CD8-positive, alpha-beta memory T cell (primary cell): ENCODE measurements at regions not wholly inside any gene's neighbourhood (a gene's known extent, or its start where the extent isn't known, plus 50 kb on each side); places are given as distances from the start of the nearest gene placed in this dataset.

Experiments used
- CTCF ChIA-PET: fragments of 350-600 bp; sonication (Branson Sonifier 250); formaldehyde crosslinking; loops from one replicate; lab custom pipeline; 2021; ENCODE audit warnings: antibody characterized with exemption; lab: Charles Lee
- POLR2A ChIA-PET: fragments of 350-600 bp; sonication (Branson Sonifier 250); formaldehyde crosslinking; loops from one replicate; lab custom pipeline; 2021; ENCODE audit warnings: antibody characterized with exemption; lab: Charles Lee
- DNase-seq, 5 donors: peaks; one replicate each; pipeline versions ENCODE4 v3.0.0 to v3.0.0-alpha.2; 2020 to 2022; ENCODE audit warnings: mixed read lengths in 1 of 5
- H3K27ac ChIP-seq: one replicate; pipeline ENCODE4 v1.7.0; 2013; ENCODE audit warnings: low read depth, mild to moderate bottlenecking, low read length, moderate library complexity
- H3K27me3 ChIP-seq: 2 replicates; pipeline ENCODE4 v1.7.0; 2013; ENCODE audit warnings: low read length, mild to moderate bottlenecking; ENCODE audit not compliant: insufficient read depth, poor library complexity, severe bottlenecking
- H3K36me3 ChIP-seq: 2 replicates; pipeline ENCODE4 v1.7.0; 2013; ENCODE audit warnings: mild to moderate bottlenecking, low read length, moderate library complexity; ENCODE audit not compliant: insufficient read depth
- H3K4me1 ChIP-seq: 2 replicates; pipeline ENCODE4 v1.7.0; 2013; ENCODE audit warnings: mild to moderate bottlenecking, low read length, moderate library complexity; ENCODE audit not compliant: insufficient read depth
- H3K4me3 ChIP-seq: 2 replicates; pipeline ENCODE4 v1.7.0; 2013; ENCODE audit warnings: mild to moderate bottlenecking, low read length
- H3K9me3 ChIP-seq: 2 replicates; pipeline ENCODE4 v1.7.0; 2013; ENCODE audit warnings: mild to moderate bottlenecking, low read length
- H3K27ac Mint-ChIP-seq, 8 donors: one replicate each; pipeline ENCODE4 v1.8.0; 2020 to 2021; ENCODE audit warnings: mixed read lengths in 8 of 8, mild to moderate bottlenecking in 6 of 8, inconsistent platforms in 3 of 8, moderate library complexity in 3 of 8
- H3K27me3 Mint-ChIP-seq, 2 donors: one replicate each; pipeline ENCODE4 v1.8.0; 2020 to 2021; ENCODE audit warnings: mixed read lengths in 2 of 2, mild to moderate bottlenecking in 1 of 2, moderate library complexity in 1 of 2
- H3K36me3 Mint-ChIP-seq, 3 donors: one replicate each; pipeline ENCODE4 v1.8.0; 2020 to 2021; ENCODE audit warnings: mixed read lengths in 3 of 3, inconsistent platforms in 1 of 3, mild to moderate bottlenecking in 1 of 3
- H3K4me1 Mint-ChIP-seq, 3 donors: one replicate each; pipeline ENCODE4 v1.8.0; 2020 to 2021; ENCODE audit warnings: mixed read lengths in 3 of 3, inconsistent platforms in 1 of 3, mild to moderate bottlenecking in 1 of 3
- H3K4me3 Mint-ChIP-seq, 7 donors: one replicate each; pipeline ENCODE4 v1.8.0; 2020 to 2021; ENCODE audit warnings: mixed read lengths in 7 of 7, mild to moderate bottlenecking in 6 of 7, moderate library complexity in 4 of 7, inconsistent platforms in 2 of 7
- H3K9me3 Mint-ChIP-seq, 5 donors: one replicate each; pipeline ENCODE4 v1.8.0; 2020 to 2022; ENCODE audit warnings: mixed read lengths in 5 of 5, mild to moderate bottlenecking in 3 of 5, moderate library complexity in 2 of 5, inconsistent platforms in 1 of 5

DNA sequence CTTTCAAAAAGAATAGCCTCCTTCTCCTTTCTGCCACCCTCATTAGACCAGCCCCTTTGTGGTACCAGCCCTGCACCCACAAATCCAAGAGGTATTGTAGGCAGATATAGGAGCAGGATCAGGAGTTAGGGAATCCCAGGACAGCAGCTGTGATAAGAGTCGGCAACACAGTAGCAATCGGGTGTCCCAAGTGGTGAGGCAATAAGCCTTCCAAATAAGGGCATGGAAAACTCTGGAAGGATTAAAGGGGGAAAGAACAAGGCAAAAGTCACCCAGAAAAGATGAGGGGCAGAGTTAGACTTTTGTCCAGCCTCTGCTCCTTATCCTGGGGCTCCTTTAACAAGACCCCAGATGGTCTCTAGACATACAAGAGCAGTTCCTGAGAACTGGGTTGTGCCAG is 204.2 kb downstream of the TBX5 start:
- no peaks in the 10 kb centered on the region for H3K27me3 ChIP-seq
- no peaks in the 10 kb centered on the region for H3K4me1 Mint-ChIP-seq
- no peaks in the 10 kb centered on the region for H3K9me3 ChIP-seq
- H3K27ac ChIP-seq: no peak overlapping the region
- peaks cover 0 to under 1% of the 10 kb centered on the region in 2 donors for H3K27me3 Mint-ChIP-seq
- POLR2A ChIA-PET: no interaction called here
- H3K36me3 Mint-ChIP-seq: no peaks in the 10 kb centered on the region
- H3K4me3 Mint-ChIP-seq: no peak overlapping the region
- H3K4me1 ChIP-seq: no peaks in the 10 kb centered on the region
- H3K27ac Mint-ChIP-seq: no peak overlapping the region
- H3K4me3 ChIP-seq: no peak overlapping the region
- H3K9me3 Mint-ChIP-seq: peaks cover 0 to 10% (median 6%) of the 10 kb centered on the region in 5 donors
- H3K36me3 ChIP-seq: no peaks in the 10 kb centered on the region
- CTCF ChIA-PET: no interaction called here
- no peak for DNase-seq

DNA sequence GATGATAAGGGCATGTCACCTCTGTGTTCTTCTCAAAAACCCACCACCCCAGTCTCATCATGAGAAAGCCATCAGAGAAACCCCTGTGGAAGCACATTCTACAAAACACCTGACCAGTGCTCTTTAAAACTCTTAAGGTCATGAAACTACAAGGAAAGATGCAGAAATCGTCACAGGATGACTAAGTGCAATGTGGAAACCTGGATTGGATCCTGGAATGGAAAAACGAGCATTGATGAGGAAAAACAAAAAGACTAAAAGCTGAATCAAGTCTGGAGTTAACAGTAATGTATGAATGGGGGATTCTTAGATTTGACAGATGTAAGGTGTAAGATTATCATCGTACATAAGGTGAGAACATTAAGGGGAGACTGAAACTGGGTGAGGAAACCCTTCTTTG is 211.0 kb downstream of the TBX5 start:
- H3K36me3 ChIP-seq: no peaks in the 10 kb centered on the region
- Mint-ChIP-seq H3K36me3 (no peaks in the 10 kb centered on the region), H3K9me3 (peaks cover 0 to 11% (median 6%) of the 10 kb centered on the region in 5 donors), H3K27me3 (peaks cover 7% of the 10 kb centered on the region in 2 donors), H3K4me1 (no peaks in the 10 kb centered on the region), H3K4me3 (no peak overlapping the region), H3K27ac (no peak overlapping the region)
- no peaks in the 10 kb centered on the region for H3K27me3 ChIP-seq
- H3K4me1 ChIP-seq: no peaks in the 10 kb centered on the region
- H3K9me3 ChIP-seq: no peaks in the 10 kb centered on the region
- H3K4me3 ChIP-seq: no peak overlapping the region
- POLR2A ChIA-PET: no interaction called here
- no peak for DNase-seq
- CTCF ChIA-PET: no interaction called here
- no peak overlapping the region for H3K27ac ChIP-seq

DNA sequence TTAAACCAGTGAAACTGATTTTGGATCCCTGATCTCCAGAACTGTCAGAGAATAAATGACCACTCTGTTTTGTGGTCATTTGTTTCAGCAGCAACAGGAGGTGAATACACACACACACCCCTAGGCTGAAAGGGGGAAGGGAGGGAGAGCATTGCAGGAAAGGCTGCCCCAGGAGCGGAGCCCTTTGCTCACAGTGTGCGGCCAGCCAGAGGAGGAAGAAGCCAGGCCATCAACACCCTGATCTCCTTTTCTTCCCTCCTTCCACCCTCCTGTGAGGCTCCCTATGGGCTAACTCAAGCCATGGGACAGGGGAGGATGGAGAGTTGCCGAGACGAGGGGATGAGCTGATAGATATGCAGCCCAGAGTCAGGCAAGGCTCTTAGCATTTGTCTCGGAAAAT is 211.9 kb downstream of the TBX5 start:
- no peak overlapping the region for H3K4me3 Mint-ChIP-seq
- Histone ChIP-seq H3K4me1 (no peaks in the 10 kb centered on the region), H3K27ac (no peak overlapping the region), H3K36me3 (no peaks in the 10 kb centered on the region), H3K27me3 (no peaks in the 10 kb centered on the region), H3K9me3 (no peaks in the 10 kb centered on the region), H3K4me3 (no peak overlapping the region)
- H3K4me1 Mint-ChIP-seq: no peaks in the 10 kb centered on the region
- DNase-seq: no peak
- POLR2A ChIA-PET: no interaction called here
- peaks cover 7% of the 10 kb centered on the region in 2 donors for H3K27me3 Mint-ChIP-seq
- H3K27ac Mint-ChIP-seq: no peak overlapping the region
- CTCF ChIA-PET: no interaction called here
- H3K9me3 Mint-ChIP-seq: peaks cover 5 to 12% (median 7%) of the 10 kb centered on the region in 5 donors
- no peaks in the 10 kb centered on the region for H3K36me3 Mint-ChIP-seq

DNA sequence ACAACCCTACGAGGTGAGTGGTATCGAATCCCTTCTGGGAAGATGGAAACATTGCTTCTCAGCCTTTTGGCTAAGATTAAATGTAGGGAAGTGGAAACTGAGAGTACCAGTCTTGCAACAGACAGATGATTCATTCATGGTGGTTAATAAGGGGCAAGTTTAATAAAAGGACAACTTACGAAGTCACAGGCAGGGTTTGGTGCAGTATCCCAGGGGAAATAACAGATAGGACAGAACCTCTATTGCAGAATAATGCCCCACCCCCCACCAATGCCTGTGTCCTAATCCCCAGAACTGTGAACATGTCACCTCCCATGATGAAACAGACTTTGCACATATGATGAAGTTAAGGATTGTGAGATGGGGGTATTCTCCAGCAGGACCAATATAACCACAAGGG is 212.5 kb downstream of the TBX5 start:
- DNase-seq: no peak
- no peaks in the 10 kb centered on the region for H3K36me3 Mint-ChIP-seq
- no peak overlapping the region for H3K27ac Mint-ChIP-seq
- H3K4me1 Mint-ChIP-seq: no peaks in the 10 kb centered on the region
- H3K27me3 Mint-ChIP-seq: peaks cover 7% of the 10 kb centered on the region in 2 donors
- ChIA-PET POLR2A (no interaction called here), CTCF (no interaction called here)
- Histone ChIP-seq H3K27ac (no peak overlapping the region), H3K36me3 (no peaks in the 10 kb centered on the region), H3K9me3 (no peaks in the 10 kb centered on the region), H3K27me3 (no peaks in the 10 kb centered on the region), H3K4me1 (no peaks in the 10 kb centered on the region), H3K4me3 (no peak overlapping the region)
- H3K9me3 Mint-ChIP-seq: peaks cover 2 to 12% (median 7%) of the 10 kb centered on the region in 5 donors
- no peak overlapping the region for H3K4me3 Mint-ChIP-seq

DNA sequence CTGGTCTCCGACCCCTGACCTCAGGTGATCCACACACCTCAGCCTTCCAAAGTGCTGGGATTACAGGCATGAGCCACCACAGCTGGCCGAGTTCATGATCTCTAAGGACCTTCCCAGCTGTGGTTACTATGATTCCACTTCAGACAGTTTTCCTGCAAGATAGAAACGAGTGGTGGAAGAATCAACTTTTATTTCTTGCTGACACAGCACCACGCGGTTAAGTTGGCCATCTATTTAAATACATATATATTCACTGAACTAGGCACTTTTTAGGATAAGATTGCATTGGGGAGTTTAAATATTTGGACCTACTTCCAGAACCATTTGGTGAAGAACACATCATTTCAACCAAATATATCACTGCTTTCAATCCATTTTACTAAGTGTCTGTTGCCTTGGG is 213.4 kb downstream of the TBX5 start:
- DNase-seq: no peak
- Histone ChIP-seq H3K4me1 (no peaks in the 10 kb centered on the region), H3K9me3 (no peaks in the 10 kb centered on the region), H3K4me3 (no peak overlapping the region), H3K27me3 (no peaks in the 10 kb centered on the region), H3K36me3 (no peaks in the 10 kb centered on the region), H3K27ac (no peak overlapping the region)
- Mint-ChIP-seq H3K4me1 (no peaks in the 10 kb centered on the region), H3K9me3 (peaks cover 2 to 12% (median 7%) of the 10 kb centered on the region in 5 donors), H3K27ac (no peak overlapping the region), H3K4me3 (no peak overlapping the region), H3K27me3 (peaks cover 7% of the 10 kb centered on the region in 2 donors), H3K36me3 (no peaks in the 10 kb centered on the region)
- POLR2A ChIA-PET: no interaction called here
- CTCF ChIA-PET: no interaction called here

DNA sequence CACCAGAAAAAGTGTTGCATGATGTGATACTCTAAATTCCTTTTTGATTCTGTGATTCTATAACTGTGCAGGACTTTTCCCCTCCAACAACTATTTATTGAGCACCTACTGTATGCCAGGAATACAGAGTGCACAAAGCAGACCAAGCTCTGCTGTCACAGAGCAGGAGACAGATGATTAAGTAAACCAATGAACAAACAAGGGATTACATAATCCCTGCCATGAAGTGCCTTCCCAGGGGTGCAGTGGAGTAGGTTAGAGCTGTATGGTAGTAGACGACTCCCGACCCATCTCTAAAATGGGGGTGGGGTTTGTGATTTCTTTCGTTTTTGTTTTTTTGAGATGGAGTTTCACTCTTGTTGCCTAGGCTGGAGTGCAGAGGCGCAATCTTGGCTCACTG is 213.9 kb downstream of the TBX5 start:
- Mint-ChIP-seq H3K4me3 (no peak overlapping the region), H3K4me1 (no peaks in the 10 kb centered on the region), H3K27ac (peak overlapping the region in 1 of 8 donors; percentile 74), H3K9me3 (peaks cover 2 to 12% (median 7%) of the 10 kb centered on the region in 5 donors), H3K27me3 (peaks cover 7% of the 10 kb centered on the region in 2 donors), H3K36me3 (no peaks in the 10 kb centered on the region)
- H3K4me3 ChIP-seq: no peak overlapping the region
- no peaks in the 10 kb centered on the region for H3K9me3 ChIP-seq
- no peaks in the 10 kb centered on the region for H3K4me1 ChIP-seq
- no peak for DNase-seq
- no peaks in the 10 kb centered on the region for H3K27me3 ChIP-seq
- ChIA-PET CTCF (no interaction called here), POLR2A (no interaction called here)
- H3K36me3 ChIP-seq: no peaks in the 10 kb centered on the region
- H3K27ac ChIP-seq: no peak overlapping the region

DNA sequence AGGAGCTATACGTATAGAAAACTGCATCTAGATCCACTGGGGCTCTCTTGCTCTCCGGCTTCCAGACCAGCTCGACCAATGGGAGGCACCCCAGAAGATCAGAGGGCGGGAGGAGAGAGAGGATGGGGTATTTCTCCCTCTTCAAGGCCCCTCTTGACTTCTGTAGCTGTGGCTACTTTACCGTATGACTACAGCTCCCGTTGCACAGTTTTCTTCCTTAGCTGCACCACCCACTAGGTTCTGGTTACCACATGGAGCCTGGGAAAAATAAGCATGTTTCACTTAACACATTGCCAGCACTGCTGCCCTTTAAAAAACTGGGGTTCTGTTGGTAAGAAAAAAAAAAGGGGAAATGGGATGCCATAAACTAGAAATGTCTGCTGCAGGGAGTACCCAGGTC is 214.4 kb downstream of the TBX5 start:
- no peak overlapping the region for H3K27ac Mint-ChIP-seq
- POLR2A ChIA-PET: no interaction called here
- H3K27ac ChIP-seq: no peak overlapping the region
- H3K36me3 Mint-ChIP-seq: no peaks in the 10 kb centered on the region
- H3K4me1 Mint-ChIP-seq: no peaks in the 10 kb centered on the region
- peaks cover 5 to 7% of the 10 kb centered on the region in 2 donors for H3K27me3 Mint-ChIP-seq
- no peak overlapping the region for H3K4me3 Mint-ChIP-seq
- H3K4me3 ChIP-seq: no peak overlapping the region
- no peak for DNase-seq
- no peaks in the 10 kb centered on the region for H3K27me3 ChIP-seq
- H3K36me3 ChIP-seq: no peaks in the 10 kb centered on the region
- CTCF ChIA-PET: no interaction called here
- peaks cover under 1 to 12% (median 7%) of the 10 kb centered on the region in 5 donors for H3K9me3 Mint-ChIP-seq
- no peaks in the 10 kb centered on the region for H3K9me3 ChIP-seq
- no peaks in the 10 kb centered on the region for H3K4me1 ChIP-seq

DNA sequence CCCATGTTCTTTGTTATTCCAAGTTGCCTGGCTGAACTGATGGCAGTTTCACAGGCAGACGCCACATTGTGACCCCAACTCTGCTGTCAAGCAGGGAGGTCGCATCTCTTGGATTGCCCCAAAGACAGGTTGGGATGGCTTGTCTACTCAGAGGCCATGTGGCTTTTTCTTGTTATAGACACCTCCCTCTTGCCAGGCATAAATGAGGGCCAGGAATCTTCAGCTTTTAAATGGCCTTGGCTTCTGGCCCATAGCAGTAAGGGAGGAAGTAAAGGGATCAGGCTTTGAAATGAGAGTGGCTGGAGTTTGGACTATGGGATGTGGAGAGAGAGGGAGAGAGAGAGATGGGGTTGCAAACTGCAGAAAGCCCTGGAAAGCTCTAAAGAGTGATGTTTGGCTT is 215.0 kb downstream of the TBX5 start:
- H3K36me3 Mint-ChIP-seq: no peaks in the 10 kb centered on the region
- CTCF ChIA-PET: no interaction called here
- no peaks in the 10 kb centered on the region for H3K27me3 ChIP-seq

DNA sequence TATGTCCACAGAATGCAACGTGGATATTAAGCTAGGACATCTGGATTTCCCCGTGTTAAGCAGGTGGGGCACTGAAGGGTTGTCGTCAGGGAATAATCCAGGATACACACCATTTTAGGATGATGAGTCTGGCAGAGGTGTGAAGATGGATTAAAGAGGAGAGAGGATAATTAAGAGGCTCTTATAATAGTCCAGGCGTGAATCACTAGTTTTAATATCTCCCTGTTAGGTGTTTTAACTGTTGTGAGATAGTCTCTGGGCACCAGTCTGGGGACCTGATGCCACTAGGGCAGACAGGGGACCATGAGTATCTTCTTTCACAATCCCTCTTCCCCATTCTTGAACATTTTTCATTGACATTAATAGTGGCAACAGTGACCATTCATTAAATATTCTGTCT is 216.7 kb downstream of the TBX5 start:
- no peak overlapping the region for H3K4me3 Mint-ChIP-seq
- POLR2A ChIA-PET: no interaction called here
- no peak for DNase-seq
- H3K4me1 Mint-ChIP-seq: no peaks in the 10 kb centered on the region
- Histone ChIP-seq H3K4me1 (no peaks in the 10 kb centered on the region), H3K27ac (no peak overlapping the region), H3K9me3 (no peaks in the 10 kb centered on the region), H3K36me3 (no peaks in the 10 kb centered on the region), H3K4me3 (no peak overlapping the region), H3K27me3 (no peaks in the 10 kb centered on the region)
- no peaks in the 10 kb centered on the region for H3K36me3 Mint-ChIP-seq
- peaks cover 0 to 12% (median 7%) of the 10 kb centered on the region in 5 donors for H3K9me3 Mint-ChIP-seq
- H3K27ac Mint-ChIP-seq: no peak overlapping the region
- CTCF ChIA-PET: no interaction called here
- peaks cover 7 to 9% of the 10 kb centered on the region in 2 donors for H3K27me3 Mint-ChIP-seq

More for the DNA sequence above, 215.0 kb downstream of the TBX5 start:
- H3K36me3 ChIP-seq: no peaks in the 10 kb centered on the region
- no peaks in the 10 kb centered on the region for H3K9me3 ChIP-seq
- POLR2A ChIA-PET: no interaction called here
- no peak overlapping the region for H3K4me3 ChIP-seq
- H3K27ac ChIP-seq: no peak overlapping the region
- DNase-seq: no peak
- peaks cover 0 to 12% (median 7%) of the 10 kb centered on the region in 5 donors for H3K9me3 Mint-ChIP-seq
- H3K4me1 Mint-ChIP-seq: no peaks in the 10 kb centered on the region
- H3K4me1 ChIP-seq: no peaks in the 10 kb centered on the region
- H3K27ac Mint-ChIP-seq: no peak overlapping the region
- H3K27me3 Mint-ChIP-seq: peaks cover 5 to 7% of the 10 kb centered on the region in 2 donors
- no peak overlapping the region for H3K4me3 Mint-ChIP-seq
